Thoracic aorta (tissue), 2 donors: ENCODE measurements at regions not wholly inside any gene's neighbourhood (a gene's known extent, or its start where the extent isn't known, plus 50 kb on each side); places are given as distances from the start of the nearest gene placed in this dataset.

ENCODE experiments used
- ATAC-seq: fragments of 150-250 bp; one replicate; pipeline ENCODE4 v1.8.0; 2017; ENCODE audit warnings: low read depth; ENCODE audit not compliant: insufficient number of reproducible peaks, low FRiP score
- DNase-seq: peaks from one replicate; pipeline ENCODE4 v3.0.0-alpha.2; 2020; ENCODE audit warnings: low spot score
- H3K27ac ChIP-seq, 2 donors: fragments of 200-600 bp; sonication (generic); 1 replicate in 1 of 2; 2 replicates in 1 of 2; pipeline ENCODE4 v1.5.1; 2016; ENCODE audit warnings: mild to moderate bottlenecking in 2 of 2, moderate library complexity in 2 of 2
- H3K27me3 ChIP-seq: fragments of 200-600 bp; sonication (generic); replicated peaks from 2 replicates; pipeline ENCODE4 v1.6.0; 2016; ENCODE audit warnings: mild to moderate bottlenecking; ENCODE audit not compliant: insufficient read depth
- H3K36me3 ChIP-seq: fragments of 200-600 bp; sonication (generic); one replicate; pipeline ENCODE4 v1.5.1; 2016
- H3K4me1 ChIP-seq, 2 donors: fragments of 200-600 bp; sonication (generic); 1 replicate in 1 of 2; 2 replicates in 1 of 2; pipeline versions ENCODE4 v1.5.1 to v1.6.0; 2016; ENCODE audit warnings: low read depth in 2 of 2, mild to moderate bottlenecking in 1 of 2; ENCODE audit not compliant: control insufficient read depth in 1 of 2
- H3K4me3 ChIP-seq: fragments of 200-600 bp; sonication (generic); 2 replicates; pipeline ENCODE4 v1.5.1; 2016; ENCODE audit warnings: mild to moderate bottlenecking
- H3K9me3 ChIP-seq: fragments of 200-600 bp; sonication (generic); 2 replicates; pipeline ENCODE4 v1.5.1; 2016
- CTCF ChIP-seq: fragments of 200-600 bp; sonication (generic); IDR thresholded peaks from one replicate; pipeline ENCODE4 v1.5.1; 2019; ENCODE audit warnings: antibody characterized with exemption

GRCh38 chr12:88291498-88292131 is 149.5 kb downstream of the TMTC3 start:
- Histone ChIP-seq H3K4me1 (no peaks in the 10 kb centered on the region), H3K9me3 (no peaks in the 10 kb centered on the region), H3K27me3 (no peaks in the 10 kb centered on the region), H3K4me3 (no peak overlapping the region), H3K36me3 (no peaks in the 10 kb centered on the region), H3K27ac (no peak overlapping the region)
- TF ChIP-seq CTCF, result no peak
- DNase-seq (no peak), ATAC-seq (no peak)

GRCh38 chr12:88298014-88298682 is 156.0 kb downstream of the TMTC3 start:
- peaks cover 0 to 15% of the 10 kb centered on the region in 2 donors for H3K4me1 ChIP-seq
- TF ChIP-seq CTCF, result no peak
- H3K36me3 ChIP-seq, result no peaks in the 10 kb centered on the region
- DNase-seq, result no peak
- H3K27ac ChIP-seq, result no peak overlapping the region
- no peak for ATAC-seq
- no peaks in the 10 kb centered on the region for H3K27me3 ChIP-seq
- H3K4me3 ChIP-seq, result no peak overlapping the region
- no peaks in the 10 kb centered on the region for H3K9me3 ChIP-seq

GRCh38 chr12:88298761-88299242 is 156.7 kb downstream of the TMTC3 start:
- Histone ChIP-seq H3K36me3 (no peaks in the 10 kb centered on the region), H3K27ac (peak overlapping the region in 1 of 2 donors; percentile 16), H3K4me1 (peaks cover 0 to 15% of the 10 kb centered on the region in 2 donors), H3K9me3 (no peaks in the 10 kb centered on the region), H3K4me3 (no peak overlapping the region), H3K27me3 (no peaks in the 10 kb centered on the region)
- DNase-seq (no peak), ATAC-seq (no peak)
- TF ChIP-seq CTCF, result no peak

- H3K27ac ChIP-seq, result peak overlapping the region in 1 of 2 donors; percentile 22
- H3K4me3 ChIP-seq, result no peak overlapping the region
- peak; percentile 16 for DNase-seq
- ATAC-seq, result peak; percentile 92
- no peaks in the 10 kb centered on the region for H3K9me3 ChIP-seq
- no peaks in the 10 kb centered on the region for H3K36me3 ChIP-seq
- no peaks in the 10 kb centered on the region for H3K27me3 ChIP-seq
- peaks cover 0 to 15% of the 10 kb centered on the region in 2 donors for H3K4me1 ChIP-seq
- no peak for TF ChIP-seq CTCF
Measured at GRCh38 chr12:88299567-88300101, 157.5 kb downstream of the TMTC3 start.

- Histone ChIP-seq H3K4me1 (peaks cover 0 to 22% of the 10 kb centered on the region in 2 donors), H3K4me3 (no peak overlapping the region), H3K27me3 (no peaks in the 10 kb centered on the region), H3K27ac (no peak overlapping the region), H3K36me3 (no peaks in the 10 kb centered on the region), H3K9me3 (no peaks in the 10 kb centered on the region)
- DNase-seq, result no peak
- ATAC-seq, result no peak
- no peak for TF ChIP-seq CTCF
Measured at GRCh38 chr12:88300931-88301330, 158.8 kb downstream of the TMTC3 start.
